HCT116 (cell line): ENCODE measurements at regions not wholly inside any gene's neighbourhood (a gene's known extent, or its start where the extent isn't known, plus 50 kb on each side); places are given as distances from the start of the nearest gene placed in this dataset.

Experiments used
- ATAC-seq: fragments of 200-7000 bp; cut with Tn5 transposase; 2 replicates; pipeline ENCODE4 v1.9.1; 2020; ENCODE audit warnings: mild to moderate bottlenecking, moderate library complexity
- BruUV-seq: library from RNA; stranded (reverse); fragments of 400-500 nt; replicated peaks from 2 replicates; lab custom pipeline; 2021; lab: Mats Ljungman, UMichigan
- CTCF ChIA-PET: fragments of 300-600 bp; sonication (Branson Sonifier 250); formaldehyde crosslinking; loops from one replicate; lab custom pipeline; 2021; ENCODE audit warnings: antibody characterized with exemption; lab: Charles Lee
- POLR2A ChIA-PET: fragments of 300-600, 350-600 bp; sonication (Branson Sonifier 250); formaldehyde crosslinking; loops from one replicate; lab custom pipeline; 2021; ENCODE audit warnings: antibody characterized with exemption; lab: Charles Lee
- RAD21 ChIA-PET, 2 experiments: fragments of 300-600 bp; sonication (Branson Sonifier 250); formaldehyde crosslinking; loops; one replicate each; lab custom pipeline; 2023; ENCODE audit warnings: low total read pairs in 2 of 2; ENCODE audit not compliant: uncharacterized antibody in 2 of 2, unreplicated experiment in 2 of 2, low non-redundant PET in 1 of 2; lab: Charles Lee
- DNase-seq: peaks from one replicate; pipeline ENCODE4 v3.0.0-alpha.2; 2010; ENCODE audit warnings: low read depth, low spot score
- H2AFZ ChIP-seq: fragments of 200-600 bp; shearing (Covaris generic), sonication (generic); 2 replicates; pipeline ENCODE4 v1.6.1; 2017; ENCODE audit warnings: low read depth, mixed run types, mixed read lengths, antibody characterized with exemption, low read length; ENCODE audit not compliant: poor library complexity, severe bottlenecking
- H3K27ac ChIP-seq: 2 replicates; pipeline ENCODE4 v1.5.1; 2012; ENCODE audit warnings: low read depth, low read length
- H3K27me3 ChIP-seq: fragments of 200-600 bp; sonication (generic); 2 replicates; pipeline ENCODE4 v1.6.1; 2016; ENCODE audit warnings: mixed run types, low read length, mixed read lengths; ENCODE audit not compliant: insufficient read depth
- H3K36me3 ChIP-seq, 2 experiments: fragments of 200-500 bp in 1 of 2; fragments of 200-600 bp in 1 of 2; sonication (Bioruptor generic) in 1 of 2; sonication (generic) in 1 of 2; 2 replicates each; pipeline versions ENCODE4 v1.5.1 to v1.6.1; 2014 to 2016; ENCODE audit warnings: low read length in 2 of 2, inconsistent platforms in 1 of 2, mixed read lengths in 1 of 2, mixed run types in 1 of 2; ENCODE audit not compliant: insufficient read depth in 2 of 2, control insufficient read depth in 1 of 2
- H3K4me1 ChIP-seq, 2 experiments: fragments of 200-600 bp in 1 of 2; sonication (generic) in 1 of 2; 2 replicates each; pipeline versions ENCODE4 v1.5.1 to v1.6.1; 2012 to 2017; ENCODE audit warnings: low read length in 2 of 2, inconsistent platforms in 1 of 2, mild to moderate bottlenecking in 1 of 2, mixed read lengths in 1 of 2, mixed run types in 1 of 2, moderate library complexity in 1 of 2; ENCODE audit not compliant: insufficient read depth in 2 of 2, control insufficient read depth in 1 of 2
- H3K4me2 ChIP-seq: fragments of 200-600 bp; sonication (generic); 2 replicates; pipeline ENCODE4 v1.6.1; 2017; ENCODE audit warnings: mixed run types, low read length, mixed read lengths
- H3K4me3 ChIP-seq, 2 experiments: fragments of 200-600 bp in 1 of 2; sonication (generic) in 1 of 2; replicated peaks in 1 of 2; 2 replicates each; pipeline ENCODE4 v1.5.1; 2011 to 2016; ENCODE audit warnings: low read length in 2 of 2, control low read depth in 1 of 2, low read depth in 1 of 2, mild to moderate bottlenecking in 1 of 2, mixed read lengths in 1 of 2, mixed run types in 1 of 2
- H3K79me2 ChIP-seq: fragments of 200-600 bp; sonication (generic); 2 replicates; pipeline ENCODE4 v1.6.1; 2017; ENCODE audit warnings: mild to moderate bottlenecking, mixed run types, low read length, moderate library complexity, mixed read lengths; ENCODE audit not compliant: insufficient read depth
- H3K9ac ChIP-seq: fragments of 200-600 bp; sonication (generic); 2 replicates; pipeline ENCODE4 v1.6.1; 2016; ENCODE audit warnings: low read length, mixed read lengths
- H3K9me2 ChIP-seq: fragments of 200-600 bp; sonication (generic), shearing (Covaris generic); 2 replicates; pipeline ENCODE4 v1.6.1; 2017; ENCODE audit warnings: mixed run types, mild to moderate bottlenecking, moderate library complexity; ENCODE audit not compliant: insufficient read depth
- H3K9me3 ChIP-seq, 2 experiments: fragments of 200-500 bp in 1 of 2; fragments of 200-600 bp in 1 of 2; sonication (Bioruptor generic) in 1 of 2; sonication (generic) in 1 of 2; 2 replicates each; pipeline ENCODE4 v1.6.1; 2014 to 2017; ENCODE audit warnings: low read length in 2 of 2, mixed read lengths in 2 of 2, inconsistent platforms in 1 of 2, low read depth in 1 of 2, mild to moderate bottlenecking in 1 of 2, mixed run types in 1 of 2, moderate library complexity in 1 of 2; ENCODE audit not compliant: control insufficient read depth in 1 of 2, insufficient read depth in 1 of 2
- H4K20me1 ChIP-seq: fragments of 200-600 bp; sonication (generic), shearing (Covaris generic); 2 replicates; pipeline ENCODE4 v1.6.1; 2017; ENCODE audit warnings: mixed run types, mild to moderate bottlenecking, moderate library complexity; ENCODE audit not compliant: insufficient read depth
- CBX3 ChIP-seq: IDR thresholded peaks from 2 replicates; pipeline ENCODE4 v1.6.1; 2012; ENCODE audit warnings: low read depth
- CEBPB ChIP-seq: IDR thresholded peaks from 2 replicates; pipeline ENCODE4 v1.6.1; 2012; ENCODE audit warnings: low read depth
- CTCF ChIP-seq, 3 experiments: fragments of 200-600 bp in 1 of 3; sonication (generic) in 1 of 3; IDR thresholded peaks in 2 of 3; conservative IDR thresholded peaks in 1 of 3; 2 replicates each; pipeline ENCODE4 v1.5.1; 2012 to 2017; ENCODE audit warnings: low read depth in 2 of 3, low read length in 2 of 3, antibody characterized with exemption in 1 of 3, borderline replicate concordance in 1 of 3, control low read depth in 1 of 3, mild to moderate bottlenecking in 1 of 3, mixed read lengths in 1 of 3, mixed run types in 1 of 3, moderate library complexity in 1 of 3; ENCODE audit not compliant: insufficient read depth in 1 of 3
- EGR1 ChIP-seq: IDR thresholded peaks from 2 replicates; pipeline ENCODE4 v1.6.1; 2012; ENCODE audit warnings: low read depth
- ELF1 ChIP-seq: IDR thresholded peaks from 2 replicates; pipeline ENCODE4 v1.6.1; 2012; ENCODE audit warnings: low read depth, borderline replicate concordance
- EZH2 ChIP-seq: fragments of 200-600 bp; sonication (generic); IDR thresholded peaks from 2 replicates; pipeline ENCODE4 v1.6.1; 2017; ENCODE audit warnings: antibody characterized with exemption, mixed run types
- EZH2phosphoT487 ChIP-seq: fragments of 200-600 bp; IDR thresholded peaks from 2 replicates; pipeline ENCODE4 v1.6.1; 2018; ENCODE audit warnings: antibody characterized with exemption, borderline replicate concordance
- POLR2A ChIP-seq: IDR thresholded peaks from 2 replicates; pipeline ENCODE4 v1.7.0; 2011; ENCODE audit warnings: borderline replicate concordance; ENCODE audit not compliant: insufficient read depth, insufficient read length; ENCODE audit errors: extremely low read depth
- POLR2AphosphoS5 ChIP-seq: IDR thresholded peaks from 2 replicates; pipeline ENCODE4 v1.6.1; 2011; ENCODE audit warnings: mild to moderate bottlenecking, low read depth, low read length, moderate library complexity
- RAD21 ChIP-seq: IDR thresholded peaks from 2 replicates; pipeline ENCODE4 v1.6.1; 2012; ENCODE audit warnings: low read depth, mild to moderate bottlenecking
- REST ChIP-seq: IDR thresholded peaks from 2 replicates; pipeline ENCODE4 v1.6.1; 2012; ENCODE audit warnings: low read depth
- SIN3A ChIP-seq: IDR thresholded peaks from 2 replicates; pipeline ENCODE4 v1.6.1; 2012; ENCODE audit warnings: low read depth
- SP1 ChIP-seq: IDR thresholded peaks from 2 replicates; pipeline ENCODE4 v1.6.1; 2012; ENCODE audit warnings: low read depth
- SRF ChIP-seq: IDR thresholded peaks from 2 replicates; pipeline ENCODE4 v1.6.1; 2012; ENCODE audit warnings: low read depth
- YY1 ChIP-seq: IDR thresholded peaks from 2 replicates; pipeline ENCODE4 v1.6.1; 2011; ENCODE audit warnings: low read length, low read depth, moderate library complexity, mild to moderate bottlenecking; ENCODE audit not compliant: insufficient replicate concordance; ENCODE audit errors: extremely low read depth
- ZFX ChIP-seq: fragments of 450-650 bp; IDR thresholded peaks from 2 replicates; pipeline ENCODE4 v1.6.1; 2017
- ZNF274 ChIP-seq: fragments of 200-500 bp; sonication (Bioruptor generic); IDR thresholded peaks from 2 replicates; pipeline ENCODE4 v1.6.1; 2014; ENCODE audit warnings: mild to moderate bottlenecking, low read depth, low read length, inconsistent platforms
- intact Hi-C: fragments of 100-400 bp; cut with micrococcal nuclease; formaldehyde crosslinking; loops from 2 replicates; pipeline ENCODE4 v1.10.0; 2022
- TF ChIP-seq, protein P1 (sequence below): IDR thresholded peaks from 2 replicates; pipeline ENCODE4 v1.6.1; 2011; ENCODE audit warnings: mild to moderate bottlenecking, low read length, moderate library complexity; ENCODE audit not compliant: insufficient replicate concordance; ENCODE audit errors: extremely low read depth
- TF ChIP-seq, protein P2 (sequence below): IDR thresholded peaks from 2 replicates; pipeline ENCODE4 v1.6.1; 2012

GRCh38 chr2:59957504-59957903, 596.0 kb downstream of the BCL11A start:
- ChIA-PET CTCF (no interaction called here), POLR2A (no interaction called here), RAD21 (no interaction called here)
- Histone ChIP-seq H3K27ac (no peak overlapping the region), H3K4me2 (no peak overlapping the region), H3K36me3 (no peaks in the 10 kb centered on the region), H3K9ac (no peak overlapping the region), H2AFZ (no peak overlapping the region), H3K4me3 (no peak overlapping the region), H3K79me2 (no peaks in the 10 kb centered on the region), H3K9me3 (no peaks in the 10 kb centered on the region), H3K27me3 (no peaks in the 10 kb centered on the region), H4K20me1 (no peaks in the 10 kb centered on the region; the same call in 1 of the 2 replicates), H3K4me1 (no peaks in the 10 kb centered on the region), H3K9me2 (no peaks in the 10 kb centered on the region)
- intact Hi-C loops, result no loop called here
- DNase-seq (no peak), ATAC-seq (no peak)
- TF ChIP-seq ZNF274 (no peak), EZH2phosphoT487 (no peak), SIN3A (no peak), REST (no peak), POLR2AphosphoS5 (no peak), EZH2 (no peak), POLR2A (no peak), CEBPB (no peak), CBX3 (no peak), YY1 (no peak), SRF (no peak), ZFX (no peak), ELF1 (no peak), EGR1 (no peak), CTCF (IDR thresholded peaks at IDR 0.05 in 2 of 3, conservative IDR thresholded peaks at IDR 0.05 in 1 of 3; ENCODE audit: borderline replicate concordance in 1 of 3, insufficient read depth in 1 of 3, low read depth in 2 of 3, low read length in 2 of 3) (no peak), RAD21 (no peak), SP1 (no peak)
- TF ChIP-seq, protein P1, sequence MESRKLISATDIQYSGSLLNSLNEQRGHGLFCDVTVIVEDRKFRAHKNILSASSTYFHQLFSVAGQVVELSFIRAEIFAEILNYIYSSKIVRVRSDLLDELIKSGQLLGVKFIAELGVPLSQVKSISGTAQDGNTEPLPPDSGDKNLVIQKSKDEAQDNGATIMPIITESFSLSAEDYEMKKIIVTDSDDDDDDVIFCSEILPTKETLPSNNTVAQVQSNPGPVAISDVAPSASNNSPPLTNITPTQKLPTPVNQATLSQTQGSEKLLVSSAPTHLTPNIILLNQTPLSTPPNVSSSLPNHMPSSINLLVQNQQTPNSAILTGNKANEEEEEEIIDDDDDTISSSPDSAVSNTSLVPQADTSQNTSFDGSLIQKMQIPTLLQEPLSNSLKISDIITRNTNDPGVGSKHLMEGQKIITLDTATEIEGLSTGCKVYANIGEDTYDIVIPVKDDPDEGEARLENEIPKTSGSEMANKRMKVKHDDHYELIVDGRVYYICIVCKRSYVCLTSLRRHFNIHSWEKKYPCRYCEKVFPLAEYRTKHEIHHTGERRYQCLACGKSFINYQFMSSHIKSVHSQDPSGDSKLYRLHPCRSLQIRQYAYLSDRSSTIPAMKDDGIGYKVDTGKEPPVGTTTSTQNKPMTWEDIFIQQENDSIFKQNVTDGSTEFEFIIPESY, result no peak
- TF ChIP-seq, protein P2, sequence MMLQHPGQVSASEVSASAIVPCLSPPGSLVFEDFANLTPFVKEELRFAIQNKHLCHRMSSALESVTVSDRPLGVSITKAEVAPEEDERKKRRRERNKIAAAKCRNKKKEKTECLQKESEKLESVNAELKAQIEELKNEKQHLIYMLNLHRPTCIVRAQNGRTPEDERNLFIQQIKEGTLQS, result no peak
- BruUV-seq, result no TSS peak
